Ascending aorta (tissue), 2 donors: ENCODE measurements at regions not wholly inside any gene's neighbourhood (a gene's known extent, or its start where the extent isn't known, plus 50 kb on each side); places are given as distances from the start of the nearest gene placed in this dataset.

Experiments
- DNase-seq, 2 donors: peaks; one replicate each; pipeline ENCODE4 v3.0.0-alpha.2; 2019; ENCODE audit warnings: low spot score in 2 of 2
- H3K27ac ChIP-seq, 2 donors: fragments of 200-600 bp; sonication (generic); one replicate each; pipeline ENCODE4 v1.5.1; 2016 to 2017; ENCODE audit warnings: mild to moderate bottlenecking in 1 of 2
- H3K27me3 ChIP-seq: fragments of 200-600 bp; sonication (generic); one replicate; pipeline ENCODE4 v1.5.1; 2017
- H3K36me3 ChIP-seq, 2 donors: fragments of 200-600 bp; sonication (generic); one replicate each; pipeline ENCODE4 v1.5.1; 2016
- H3K4me1 ChIP-seq, 2 donors: fragments of 200-600 bp; sonication (generic); one replicate each; pipeline ENCODE4 v1.5.1; 2016 to 2017; ENCODE audit warnings: mild to moderate bottlenecking in 1 of 2
- H3K4me3 ChIP-seq, 2 donors: fragments of 200-600 bp; sonication (generic); one replicate each; pipeline ENCODE4 v1.5.1; 2016 to 2017; ENCODE audit warnings: mild to moderate bottlenecking in 1 of 2
- H3K9me3 ChIP-seq, 2 donors: fragments of 200-600 bp; sonication (generic); one replicate each; pipeline ENCODE4 v1.5.1; 2016
- CTCF ChIP-seq, 3 experiments: fragments of 200-600 bp in 2 of 3; fragments of 450-650 bp in 1 of 3; sonication (generic) in 2 of 3; IDR thresholded peaks; one replicate each; pipeline ENCODE4 v1.5.1; 2016 to 2019; ENCODE audit warnings: antibody characterized with exemption in 3 of 3, mild to moderate bottlenecking in 1 of 3, moderate library complexity in 1 of 3
- intact Hi-C: fragments of 100-400 bp; cut with DNase I; formaldehyde crosslinking; loops from one replicate; pipeline ENCODE4 v1.15.1; 2023

DNA sequence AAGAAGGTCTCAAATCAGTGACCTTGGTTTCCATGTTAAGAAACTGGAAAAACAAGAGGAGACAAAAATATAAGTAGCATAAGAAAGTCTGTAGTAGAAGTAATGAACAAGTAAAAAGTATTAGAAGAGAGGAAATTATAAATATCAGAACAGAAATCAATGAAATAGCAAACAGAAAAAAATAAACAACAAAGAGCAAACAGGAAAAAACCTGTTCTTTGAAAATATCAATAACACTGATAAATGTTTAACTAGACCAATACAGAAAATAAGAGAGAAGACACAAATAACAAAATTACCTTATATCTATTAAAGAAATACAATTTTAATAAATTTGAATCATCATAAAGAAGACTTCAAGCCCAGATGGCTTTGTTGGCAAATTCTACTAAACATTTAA, 113.3 kb downstream of the MAIP1 start:
- TF ChIP-seq CTCF (IDR thresholded peaks at IDR 0.05) = no peak
- no peak for DNase-seq
- intact Hi-C loops = no loop called here
- no peak overlapping the region for H3K27ac ChIP-seq
- no peaks in the 10 kb centered on the region for H3K27me3 ChIP-seq
- H3K4me1 ChIP-seq = no peaks in the 10 kb centered on the region
- H3K4me3 ChIP-seq = no peak overlapping the region
- no peaks in the 10 kb centered on the region for H3K36me3 ChIP-seq
- no peaks in the 10 kb centered on the region for H3K9me3 ChIP-seq

DNA sequence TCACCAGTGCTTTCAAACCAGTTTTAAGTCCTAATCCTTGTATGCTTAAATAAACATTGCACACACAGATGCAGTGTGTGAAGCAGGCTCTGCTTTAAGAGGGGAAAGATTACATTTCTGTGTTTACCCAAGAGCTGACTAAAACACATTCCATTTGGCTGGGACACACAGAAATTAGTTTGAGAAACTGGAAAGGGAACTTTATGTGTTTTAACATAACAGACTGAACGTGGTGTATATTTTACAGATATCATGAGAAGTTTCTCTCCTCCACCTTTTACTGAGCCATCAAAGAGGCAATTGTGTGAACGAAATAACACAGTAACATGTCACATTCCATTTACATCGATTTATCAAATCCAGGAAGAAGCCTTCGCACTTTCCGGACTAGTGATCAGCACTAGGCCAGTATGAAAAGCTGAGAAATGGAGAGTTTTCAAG, 121.8 kb downstream of the MAIP1 start:
- DNase-seq = no peak
- intact Hi-C loops = no loop called here
- Histone ChIP-seq H3K27ac (no peak overlapping the region), H3K9me3 (no peaks in the 10 kb centered on the region), H3K4me1 (no peaks in the 10 kb centered on the region), H3K36me3 (no peaks in the 10 kb centered on the region), H3K4me3 (no peak overlapping the region), H3K27me3 (no peaks in the 10 kb centered on the region)
- no peak for TF ChIP-seq CTCF (IDR thresholded peaks at IDR 0.05)

GRCh38 chr2:200077838-200078237, 122.5 kb downstream of the MAIP1 start:
- no peak overlapping the region for H3K27ac ChIP-seq
- no peaks in the 10 kb centered on the region for H3K27me3 ChIP-seq
- H3K9me3 ChIP-seq = no peaks in the 10 kb centered on the region
- H3K36me3 ChIP-seq = no peaks in the 10 kb centered on the region
- intact Hi-C loops = no loop called here
- no peak for DNase-seq
- no peak overlapping the region for H3K4me3 ChIP-seq
- H3K4me1 ChIP-seq = no peaks in the 10 kb centered on the region
- no peak for TF ChIP-seq CTCF (IDR thresholded peaks at IDR 0.05)

DNA sequence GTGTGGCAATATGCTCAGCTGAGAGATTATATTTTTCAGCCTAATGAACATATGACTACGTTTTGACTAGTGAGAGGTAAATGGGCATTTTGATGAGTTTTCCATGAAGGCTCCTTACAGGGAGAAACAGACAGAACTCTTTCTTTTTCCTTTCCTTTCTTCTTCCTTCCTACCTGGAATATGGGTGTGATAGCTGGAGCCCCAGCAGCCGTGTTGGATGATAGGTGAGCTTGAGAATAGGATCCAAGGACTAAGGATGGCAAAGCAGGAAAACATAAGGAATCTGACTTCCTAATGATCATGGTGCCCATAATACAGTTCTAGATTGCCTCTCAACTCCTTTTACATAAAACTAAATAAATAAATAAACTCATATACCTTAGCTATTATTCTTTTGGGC, 124.0 kb downstream of the MAIP1 start:
- no peaks in the 10 kb centered on the region for H3K27me3 ChIP-seq
- H3K4me1 ChIP-seq = no peaks in the 10 kb centered on the region
- intact Hi-C loops = no loop called here
- H3K27ac ChIP-seq = no peak overlapping the region
- H3K9me3 ChIP-seq = no peaks in the 10 kb centered on the region
- no peak for TF ChIP-seq CTCF (IDR thresholded peaks at IDR 0.05)
- no peak overlapping the region for H3K4me3 ChIP-seq
- DNase-seq = no peak
- H3K36me3 ChIP-seq = no peaks in the 10 kb centered on the region

DNA sequence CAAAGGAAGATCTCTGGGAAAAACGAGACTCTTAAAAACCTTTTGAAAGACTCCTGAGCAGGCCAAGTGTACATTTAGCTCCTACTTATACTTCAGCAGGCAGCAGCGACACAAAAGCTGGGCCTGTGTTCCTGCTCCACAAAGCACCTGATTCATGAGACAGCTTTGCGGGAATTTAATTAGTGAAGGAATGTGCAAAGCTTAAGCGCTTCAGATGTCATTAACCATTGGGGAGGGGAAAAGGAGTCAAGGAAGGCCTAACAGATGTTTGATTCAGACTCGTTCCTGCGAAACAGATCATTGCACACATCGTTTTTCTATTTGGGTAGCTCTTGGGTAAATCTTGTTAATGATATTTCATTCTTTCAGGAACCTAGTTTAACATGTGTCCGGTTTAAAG, 125.9 kb downstream of the MAIP1 start:
- no peaks in the 10 kb centered on the region for H3K4me1 ChIP-seq
- intact Hi-C loops = no loop called here
- no peak for DNase-seq
- H3K36me3 ChIP-seq = no peaks in the 10 kb centered on the region
- H3K4me3 ChIP-seq = no peak overlapping the region
- no peak overlapping the region for H3K27ac ChIP-seq
- H3K27me3 ChIP-seq = no peaks in the 10 kb centered on the region
- no peak for TF ChIP-seq CTCF (IDR thresholded peaks at IDR 0.05)
- H3K9me3 ChIP-seq = no peaks in the 10 kb centered on the region

DNA sequence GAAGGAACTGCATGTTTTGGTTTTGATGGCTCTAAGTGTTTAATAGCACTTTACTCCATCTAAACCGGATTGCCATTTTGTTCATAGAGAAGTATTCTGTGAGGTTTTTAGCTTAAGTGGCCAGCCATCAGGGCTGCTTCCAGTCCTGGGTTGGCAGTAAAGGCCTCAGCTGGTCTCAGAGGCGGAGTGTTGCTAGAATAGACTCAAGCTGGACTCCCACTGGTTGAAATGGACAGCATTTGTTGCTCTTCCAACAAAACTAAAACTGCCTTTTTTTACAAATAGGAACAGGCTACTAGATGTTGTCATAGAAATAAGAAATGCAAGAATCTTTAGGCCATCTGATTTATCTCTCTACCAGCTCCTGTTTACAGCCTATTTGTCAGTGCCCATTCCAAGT, 126.4 kb downstream of the MAIP1 start:
- Histone ChIP-seq H3K27ac (no peak overlapping the region), H3K27me3 (no peaks in the 10 kb centered on the region), H3K36me3 (no peaks in the 10 kb centered on the region), H3K9me3 (no peaks in the 10 kb centered on the region), H3K4me1 (no peaks in the 10 kb centered on the region), H3K4me3 (no peak overlapping the region)
- no peak for TF ChIP-seq CTCF (IDR thresholded peaks at IDR 0.05)
- intact Hi-C loops = no loop called here
- DNase-seq = no peak
